Fibroblast of peridontal ligament (primary cell): ENCODE measurements at regions not wholly inside any gene's neighbourhood (a gene's known extent, or its start where the extent isn't known, plus 50 kb on each side); places are given as distances from the start of the nearest gene placed in this dataset.

Source experiments
- DNase-seq: peaks from one replicate; pipeline ENCODE4 v3.0.0-alpha.2; 2010; ENCODE audit errors: extremely low read depth

DNA sequence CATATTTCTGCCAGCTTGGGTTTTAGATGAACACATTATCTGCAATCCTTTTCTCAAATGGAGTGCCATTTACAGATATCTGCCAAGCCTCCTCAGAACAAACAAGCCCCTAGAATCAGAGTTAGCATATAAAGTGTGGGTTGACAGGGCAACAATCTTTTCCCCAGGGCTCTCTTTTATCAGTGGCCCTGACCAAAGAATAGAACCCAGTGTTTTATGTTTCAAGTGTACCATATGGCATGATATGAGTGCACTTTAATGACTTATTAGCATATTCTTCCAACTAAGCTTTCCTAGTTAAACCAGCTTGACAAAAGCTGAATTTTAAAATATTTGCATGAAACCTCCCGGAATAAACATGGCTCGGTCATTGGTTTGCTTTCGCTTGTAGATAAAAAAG, 57.3 kb downstream of the EVX1 start:
- DNase-seq, result no peak

DNA sequence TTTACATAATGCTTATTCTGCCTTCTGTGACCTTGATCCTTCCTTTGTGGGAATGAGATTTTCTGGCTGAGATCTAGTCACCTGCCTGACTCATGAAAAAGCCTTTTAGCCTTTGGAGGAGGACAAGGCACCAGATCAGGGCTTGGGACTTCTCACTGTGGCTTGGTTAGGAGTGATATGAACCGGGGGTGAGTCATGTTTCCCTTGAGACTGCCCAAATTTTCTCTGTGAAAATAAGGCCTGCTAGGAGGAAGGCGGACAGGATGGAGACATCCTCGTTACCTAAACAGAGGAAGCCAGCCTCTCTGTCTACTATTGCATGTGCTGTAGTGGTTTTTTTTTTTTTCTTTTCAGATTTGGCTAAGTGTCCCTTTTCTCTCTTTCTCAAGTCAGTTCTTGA, 57.8 kb downstream of the EVX1 start:
- DNase-seq, result no peak

DNA sequence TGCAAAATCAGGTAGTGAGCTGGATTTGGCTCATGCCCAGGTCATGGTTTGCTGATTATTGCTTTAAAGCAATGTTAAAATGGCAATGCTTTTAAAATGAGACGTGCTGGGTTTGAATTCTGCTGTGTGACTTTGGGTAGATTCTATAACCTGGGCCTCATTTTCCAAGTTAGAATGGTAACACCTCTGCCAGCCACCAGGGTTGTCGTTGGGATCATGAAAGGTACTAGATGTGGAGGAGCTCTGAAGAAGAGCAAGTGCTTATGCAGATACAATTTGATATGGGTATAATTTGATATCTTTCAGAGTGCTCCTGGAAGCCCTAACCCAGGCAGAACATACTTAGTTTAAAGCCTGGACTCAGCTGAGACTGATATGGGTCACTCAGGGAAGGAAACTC, 60.0 kb downstream of the EVX1 start:
- DNase-seq, result no peak

DNA sequence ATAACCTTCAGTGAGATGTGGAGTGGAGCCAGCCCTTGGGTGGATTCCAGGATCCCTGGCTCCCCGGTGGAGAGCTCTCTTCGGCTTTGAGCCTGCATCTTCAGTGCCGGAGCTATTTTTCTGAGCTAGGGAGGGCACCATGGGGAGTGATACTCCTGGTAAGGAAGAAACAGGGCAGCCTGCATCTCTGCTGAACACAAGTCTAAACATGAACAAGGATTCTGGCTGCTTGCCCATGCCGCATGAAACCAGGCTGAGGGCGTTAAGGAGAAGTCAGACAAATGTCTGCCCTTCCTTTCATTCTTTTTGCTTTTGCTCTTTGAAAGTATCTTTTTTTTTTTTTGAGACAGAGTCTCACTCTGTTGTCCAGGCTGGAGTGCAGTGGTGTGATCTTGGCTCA, 60.4 kb downstream of the EVX1 start:
- DNase-seq, result no peak

DNA sequence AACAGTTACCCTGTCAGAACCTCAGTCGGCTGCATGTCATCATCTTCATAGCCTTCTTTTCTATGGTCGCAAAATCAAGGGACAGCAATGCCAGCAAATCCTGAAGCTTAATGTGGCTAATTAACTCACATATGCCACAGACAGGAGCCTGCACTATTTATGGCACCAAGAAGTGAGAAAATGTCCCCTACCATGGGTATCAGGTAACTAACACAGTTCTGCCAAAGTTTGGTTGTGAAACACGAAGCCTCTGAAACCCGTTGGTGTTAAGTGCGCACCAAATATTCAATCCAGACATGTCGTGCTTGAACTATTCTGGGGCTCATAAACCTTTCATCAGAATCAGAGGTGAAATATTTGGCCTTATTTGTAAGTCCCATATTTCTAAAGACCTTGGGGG, 63.3 kb downstream of the EVX1 start:
- no peak for DNase-seq

DNA sequence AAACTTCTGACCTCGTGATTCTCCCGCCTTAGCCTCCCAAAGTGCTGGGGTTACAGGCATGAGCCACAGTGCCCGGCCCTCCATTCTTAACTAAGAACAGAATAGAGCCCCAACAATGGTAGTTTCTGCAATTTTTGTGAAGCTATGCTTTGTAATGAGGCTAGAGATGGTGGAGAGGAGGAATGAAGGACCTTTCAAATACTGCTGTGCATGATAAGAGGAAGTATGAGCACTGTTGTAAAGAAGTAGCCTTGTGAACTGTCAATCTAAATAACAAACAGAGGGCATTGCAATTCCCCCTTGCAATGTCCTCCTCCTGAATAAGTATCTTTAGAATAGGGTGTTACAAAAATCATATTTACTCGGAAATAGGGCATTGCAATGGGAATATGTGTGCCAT, 70.2 kb downstream of the EVX1 start:
- no peak for DNase-seq

DNA sequence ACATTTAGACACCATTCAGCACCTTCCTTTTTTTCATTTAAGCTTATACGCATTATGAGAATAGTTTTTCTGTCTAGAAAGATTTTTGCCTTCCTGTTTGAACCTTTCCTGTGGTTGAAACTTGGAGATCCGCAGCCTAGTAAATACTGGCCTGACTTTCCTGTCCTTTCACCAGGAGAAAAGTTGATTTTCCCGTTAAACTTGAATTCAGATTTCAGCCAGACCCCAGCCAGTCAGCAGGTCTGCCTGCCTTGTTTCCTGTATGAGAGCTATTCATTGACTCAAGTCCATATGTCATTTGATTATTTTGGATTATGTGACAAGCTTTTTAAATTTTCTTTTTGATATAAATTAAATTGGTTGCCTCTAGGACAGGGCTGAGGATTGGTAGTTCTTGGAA, 71.5 kb downstream of the EVX1 start:
- no peak for DNase-seq

DNA sequence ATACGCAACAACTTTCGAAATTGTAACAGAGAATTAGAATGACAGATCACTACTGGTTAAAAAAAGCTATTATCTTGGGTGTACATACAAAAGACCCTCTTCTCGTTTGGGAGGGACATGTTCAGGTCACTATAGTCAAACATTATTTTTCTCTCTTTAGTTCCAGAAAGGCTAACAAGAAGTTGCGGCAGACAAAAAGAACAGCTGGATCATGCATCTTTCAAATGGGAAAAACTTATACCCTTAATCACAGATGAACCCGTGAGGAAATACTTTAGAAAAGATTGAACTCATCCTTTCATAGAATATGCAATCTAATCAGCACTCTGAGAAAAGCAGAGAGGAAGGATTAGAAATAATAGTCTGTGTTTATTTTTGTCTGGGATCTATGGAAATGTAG, 72.5 kb downstream of the EVX1 start:
- no peak for DNase-seq

DNA sequence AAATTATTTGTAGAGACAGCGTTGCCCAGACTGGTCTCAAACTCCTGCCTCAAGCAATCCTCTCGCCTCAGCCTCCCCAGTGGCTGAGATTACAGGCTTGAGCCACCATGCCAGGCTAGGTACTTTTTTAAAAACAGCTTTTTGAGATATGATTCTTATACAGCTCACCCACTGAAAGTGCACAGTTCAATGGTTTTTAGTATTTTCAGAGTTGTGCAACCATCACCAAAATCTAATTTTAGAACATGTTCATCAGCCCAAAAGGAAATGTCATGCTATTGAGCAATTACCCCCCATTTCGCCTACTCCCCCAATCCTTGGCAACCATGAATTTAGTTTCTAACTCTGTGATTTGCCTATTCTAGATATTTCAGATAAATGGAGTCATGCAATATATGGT, 73.7 kb downstream of the EVX1 start:
- DNase-seq, result peak; percentile 1

DNA sequence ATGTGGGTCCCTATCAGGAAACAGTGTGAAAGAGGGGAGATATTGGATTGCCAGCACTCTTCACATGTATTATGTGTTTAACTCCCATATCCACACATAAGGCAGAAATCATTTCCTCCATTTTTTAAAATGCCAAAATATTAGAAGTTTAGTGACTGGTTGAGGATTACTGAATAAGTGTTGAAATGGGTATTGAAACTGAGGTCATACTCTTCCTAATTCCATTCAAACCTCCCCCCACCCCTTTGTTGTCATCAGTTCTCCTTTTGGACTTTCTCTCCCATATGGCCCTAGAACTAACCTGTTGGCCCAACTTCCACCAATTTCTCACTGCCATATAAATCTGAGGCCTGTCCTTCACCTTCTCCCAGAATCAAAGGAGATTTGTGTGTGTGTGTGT, 81.6 kb downstream of the EVX1 start:
- no peak for DNase-seq

DNA sequence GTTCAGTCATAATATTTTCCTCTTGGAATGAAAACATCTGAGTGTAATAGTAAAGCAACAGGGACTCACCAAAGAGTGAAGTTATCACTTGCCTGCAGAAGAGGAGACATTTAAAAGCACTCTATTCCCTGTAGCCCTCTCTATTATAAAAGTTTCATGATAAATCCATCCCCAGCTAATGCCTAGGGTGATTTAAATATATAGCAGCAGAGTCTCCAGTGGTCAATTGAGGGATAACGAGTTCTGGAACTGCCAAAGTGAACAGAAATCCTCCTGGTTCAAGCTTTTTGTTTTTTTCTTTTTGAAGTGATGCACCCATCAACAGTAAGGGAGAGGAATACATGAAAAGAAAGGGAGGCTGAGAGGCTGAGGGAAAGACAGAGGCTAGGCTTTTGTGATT, 87.3 kb downstream of the EVX1 start:
- no peak for DNase-seq

DNA sequence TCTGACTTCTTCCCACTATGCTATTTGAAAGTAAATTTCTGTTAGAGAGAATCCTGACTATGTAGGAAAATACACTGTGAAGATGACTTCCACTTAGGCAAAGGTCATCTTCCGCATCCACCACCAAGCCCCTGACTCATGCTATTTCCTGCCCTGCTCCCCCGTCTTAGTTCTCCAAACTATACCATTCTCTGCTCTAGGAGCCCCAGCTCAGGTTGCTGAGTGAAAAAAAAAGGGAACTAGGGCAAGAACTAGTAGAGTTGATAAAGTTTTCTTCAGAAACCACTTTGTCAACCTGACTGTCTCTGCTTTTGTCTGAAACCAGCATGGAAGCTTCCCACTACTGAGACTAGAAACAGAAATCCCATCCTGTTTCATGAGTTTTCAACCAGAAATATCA, 96.9 kb downstream of the EVX1 start:
- no peak for DNase-seq

DNA sequence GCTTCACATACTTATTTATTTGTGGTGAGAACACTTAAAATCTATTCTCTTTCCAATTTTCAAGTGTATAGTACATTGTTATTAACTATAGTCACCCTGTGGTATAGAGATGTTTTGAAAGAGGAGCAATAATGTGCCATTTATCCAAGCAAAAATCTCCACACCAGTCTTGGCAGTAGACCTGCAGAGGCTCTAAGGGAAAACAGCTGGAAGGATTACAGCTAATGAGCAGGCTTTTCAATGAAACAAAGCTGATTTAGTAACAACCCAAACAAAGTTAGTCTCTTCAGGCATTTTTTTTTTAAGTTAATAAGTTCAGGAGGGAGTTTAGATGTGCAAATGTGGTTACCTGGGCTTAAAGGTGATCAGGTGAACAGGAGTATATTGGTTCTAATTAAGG, 101.9 kb downstream of the EVX1 start:
- no peak for DNase-seq

DNA sequence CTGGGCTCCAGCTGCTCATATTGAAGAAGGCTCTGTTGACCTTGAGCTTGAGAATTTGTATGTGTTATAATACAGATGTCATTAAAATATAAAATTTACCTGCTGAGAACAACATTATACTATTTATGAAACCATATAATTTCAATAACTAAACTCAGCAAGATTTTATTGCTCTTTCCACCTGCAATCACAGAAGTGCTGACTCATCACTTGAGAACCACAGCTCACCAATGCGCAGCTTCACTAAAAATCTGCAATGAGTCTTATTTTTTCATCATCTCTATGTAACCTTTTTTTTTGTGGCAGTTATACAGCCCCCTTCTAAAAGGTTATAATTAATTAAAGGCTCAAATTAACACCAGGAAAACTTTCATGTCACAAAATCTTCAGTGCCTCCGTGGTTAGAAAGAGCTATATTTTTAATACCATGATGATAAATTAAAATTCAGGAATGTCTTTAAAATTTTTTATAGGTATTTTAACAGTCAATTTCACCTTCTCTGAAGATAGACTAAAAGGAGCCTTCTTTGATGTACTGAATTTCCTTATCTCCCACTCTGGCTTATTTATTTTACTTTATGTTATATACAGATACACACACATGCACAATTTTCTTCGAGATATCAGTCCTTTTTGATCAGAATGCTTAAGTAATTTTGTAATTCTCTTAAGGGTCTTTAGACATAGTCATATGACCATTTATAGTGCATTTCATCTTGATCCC, 102.7 kb downstream of the EVX1 start:
- no peak for DNase-seq

DNA sequence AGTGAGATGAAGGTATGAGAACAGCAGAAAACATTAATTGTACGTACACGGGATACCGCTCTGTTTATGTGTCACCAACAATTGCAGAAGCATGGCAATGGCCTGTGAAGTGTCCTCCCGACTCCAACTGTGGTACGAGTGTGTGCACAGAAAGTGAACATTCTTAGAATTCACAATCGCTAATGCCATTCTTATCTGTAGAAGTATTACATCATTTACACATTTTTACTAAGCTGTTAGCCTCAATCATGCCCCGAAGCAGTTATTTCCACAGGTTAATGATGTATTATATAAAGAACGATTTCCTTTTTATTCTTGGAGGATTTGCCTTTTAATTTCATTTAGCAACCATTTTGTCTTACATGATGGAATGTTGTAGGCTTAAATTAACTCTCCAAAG, 103.4 kb downstream of the EVX1 start:
- no peak for DNase-seq

DNA sequence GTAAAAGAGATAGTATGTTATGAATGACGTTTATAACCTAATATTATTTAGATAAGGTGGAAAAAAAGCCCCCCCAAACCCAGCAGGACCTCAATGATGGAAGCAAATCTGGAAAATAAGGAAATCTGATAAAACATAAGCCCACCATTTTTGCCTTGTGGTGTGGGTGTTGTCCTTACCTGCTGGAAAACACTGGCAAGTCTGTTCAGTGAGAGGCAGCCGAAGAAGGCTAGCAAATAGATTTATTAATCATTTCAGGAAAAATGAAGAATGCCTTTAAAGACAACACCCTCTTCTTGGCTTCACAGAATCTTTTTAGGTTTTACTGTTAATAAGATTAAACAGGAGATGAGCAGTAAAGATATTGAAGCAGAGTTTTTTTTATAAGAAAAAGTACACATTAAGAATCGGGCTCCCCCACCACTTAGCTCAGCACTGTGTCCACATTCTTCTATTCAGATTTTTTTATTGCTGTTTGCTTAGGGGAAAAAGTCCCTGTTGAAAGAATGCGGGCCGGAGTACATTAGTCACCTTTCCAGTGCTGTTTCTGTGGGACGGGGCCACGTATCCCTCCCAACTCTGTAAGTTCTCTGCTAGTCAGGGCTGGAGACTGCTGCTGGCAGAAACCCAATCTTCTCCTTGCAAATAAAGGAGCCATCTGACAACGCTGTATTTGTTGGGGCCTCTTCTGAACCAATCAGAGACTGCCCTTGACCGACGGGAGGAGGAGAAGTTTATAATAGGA, 104.1 kb downstream of the EVX1 start:
- no peak for DNase-seq

DNA sequence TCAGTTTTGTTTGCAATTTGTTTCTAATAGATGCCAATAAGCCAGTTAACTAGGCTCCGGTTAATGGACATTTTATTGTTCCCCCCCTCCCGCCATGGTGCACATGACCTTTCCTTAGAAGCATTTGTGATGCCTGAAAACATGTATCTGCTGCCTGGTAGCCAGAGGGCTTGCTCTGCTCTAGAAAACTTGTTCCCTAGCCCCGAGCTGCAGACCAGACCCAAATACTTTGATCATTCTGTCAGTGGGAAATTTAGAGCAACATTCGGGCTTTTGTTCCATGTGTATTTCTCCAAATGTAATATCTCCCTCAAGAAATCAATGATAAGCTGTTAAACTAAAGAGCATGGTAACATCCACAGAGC, 104.7 kb downstream of the EVX1 start:
- no peak for DNase-seq

DNA sequence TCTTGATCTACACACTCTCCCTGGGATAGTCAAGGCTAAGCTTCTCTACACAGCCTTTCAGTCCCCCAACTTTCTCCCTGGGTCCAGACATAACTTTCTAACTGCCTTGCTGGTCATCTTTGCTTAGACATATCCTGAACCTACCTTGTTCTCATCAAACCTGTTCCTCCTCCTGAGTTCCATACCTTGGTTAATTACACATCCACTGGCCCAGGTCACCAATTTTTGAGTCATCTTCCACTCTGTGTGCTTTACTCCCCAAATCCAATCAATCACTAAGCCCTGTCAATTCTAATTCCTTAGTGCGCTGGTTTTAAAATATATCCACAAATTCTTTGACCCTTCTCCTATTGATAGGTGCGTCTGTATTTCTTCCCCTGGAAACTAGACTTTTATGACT, 107.0 kb downstream of the EVX1 start:
- no peak for DNase-seq

DNA sequence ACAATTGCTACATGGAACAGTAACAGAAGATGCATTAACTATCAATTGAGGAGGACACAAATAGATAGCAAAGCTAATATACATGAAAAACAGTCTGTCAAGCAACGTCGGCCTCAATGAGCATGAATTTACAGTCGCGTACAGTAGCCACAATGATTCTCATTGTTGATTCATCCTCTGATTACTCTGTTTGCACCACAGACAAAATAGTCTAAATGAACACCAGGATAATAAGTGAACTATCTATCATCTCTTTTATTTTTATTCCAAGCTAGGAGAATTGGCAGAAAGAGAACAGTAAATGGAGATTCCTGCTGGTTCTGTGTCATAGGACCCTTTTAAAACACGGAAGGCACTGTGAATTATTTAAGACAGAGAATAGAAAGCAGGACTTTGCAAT, 108.5 kb downstream of the EVX1 start:
- no peak for DNase-seq

DNA sequence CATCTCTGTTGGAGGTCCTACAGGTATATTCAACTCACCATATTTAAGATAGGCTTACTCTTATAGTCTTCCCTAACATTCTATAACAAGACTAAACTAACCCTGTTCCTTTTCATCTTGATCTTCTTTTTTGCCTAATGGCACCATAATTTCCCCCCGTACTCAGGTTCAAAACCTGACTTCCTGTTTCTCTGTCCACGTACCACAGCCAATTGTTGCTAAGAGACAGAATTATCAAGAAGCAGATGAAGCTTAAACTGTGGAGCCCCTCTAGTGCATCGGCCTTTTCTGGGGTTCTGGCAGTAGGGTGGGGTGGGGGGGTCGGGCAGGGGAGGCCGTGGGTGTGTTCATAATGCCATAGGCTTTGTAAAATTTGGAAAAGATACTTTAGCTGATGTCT, 109.2 kb downstream of the EVX1 start:
- no peak for DNase-seq

DNA sequence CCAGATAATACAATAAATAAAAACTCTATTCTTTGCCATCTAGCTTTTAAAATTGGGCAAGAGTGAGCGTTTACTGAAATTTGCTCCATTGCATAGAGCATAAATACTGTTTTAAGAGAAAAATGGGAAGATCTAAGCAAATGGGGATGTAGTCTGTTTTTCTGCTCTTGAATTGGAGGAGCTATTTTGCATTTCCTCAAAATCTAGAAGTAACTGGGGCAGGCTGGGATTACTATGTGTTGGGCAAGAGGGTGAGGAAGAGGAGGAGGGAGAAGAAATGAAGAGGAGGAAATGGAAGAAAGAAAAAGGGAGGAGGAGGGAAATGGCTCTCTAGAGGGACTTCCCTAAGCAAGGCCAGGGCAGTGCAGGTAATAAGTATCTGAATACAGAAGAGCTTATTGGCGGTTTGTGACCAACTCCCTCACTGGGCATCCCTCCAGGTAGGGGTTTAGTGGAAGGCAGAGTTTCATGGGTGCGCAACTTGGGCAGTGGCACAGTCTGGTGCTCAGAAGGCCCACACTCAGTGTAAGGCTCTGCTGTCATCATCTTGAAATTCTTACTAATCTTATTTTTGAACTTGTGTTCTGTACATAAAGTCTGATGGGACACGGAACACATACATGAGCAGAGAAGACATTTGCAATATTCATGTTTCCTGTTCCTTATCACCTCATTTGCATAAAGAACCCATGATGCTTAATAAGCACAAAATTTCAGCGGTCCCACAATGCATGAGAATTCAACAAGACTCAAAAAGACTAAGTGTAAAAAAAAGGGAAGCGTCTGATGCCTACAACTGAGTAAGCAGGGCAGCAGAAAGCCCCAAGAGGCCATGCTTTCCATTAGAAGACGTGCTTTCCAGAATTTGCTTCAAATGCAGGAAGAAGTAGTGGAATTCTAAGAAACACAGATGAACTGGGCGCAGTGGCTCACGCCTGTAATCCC, 116.9 kb downstream of the EVX1 start:
- no peak for DNase-seq

DNA sequence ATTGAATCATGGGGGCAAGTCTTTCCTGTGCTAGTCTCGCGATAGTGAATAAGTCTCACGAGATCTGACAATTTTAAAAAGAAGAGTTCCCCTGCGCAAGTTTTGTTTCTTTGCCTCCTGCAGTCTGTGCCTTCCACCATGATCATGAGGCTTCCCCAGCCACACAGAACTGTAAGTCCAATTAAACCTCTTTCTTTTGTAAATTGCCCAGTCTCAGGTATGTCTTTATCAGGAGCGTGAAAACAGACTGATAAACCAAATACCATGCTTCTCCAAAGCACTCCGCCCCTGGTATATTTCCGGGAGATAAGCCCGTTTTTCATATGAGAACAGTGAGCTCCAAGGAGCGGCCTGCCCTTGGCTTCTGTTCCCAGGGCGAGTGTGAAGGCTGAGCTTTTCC, 118.9 kb downstream of the EVX1 start:
- DNase-seq, result no peak

DNA sequence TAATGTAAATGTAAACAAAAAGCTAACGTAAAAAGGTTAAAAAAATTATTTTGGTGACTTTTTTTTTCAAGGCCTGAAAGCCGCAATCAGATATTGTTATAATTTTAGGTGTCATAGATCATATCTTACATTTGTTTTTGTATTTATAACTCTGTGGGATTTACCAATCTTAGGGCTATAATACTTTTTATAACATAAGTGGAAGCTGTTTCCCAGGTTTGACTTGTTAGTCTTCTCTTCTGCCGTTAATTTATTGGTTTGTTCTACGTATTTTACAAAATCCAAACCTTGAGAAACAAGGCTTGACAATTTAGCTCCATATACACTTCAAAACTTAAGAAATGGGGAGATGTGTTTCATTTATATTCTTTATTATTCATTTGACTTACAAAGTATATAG, 119.4 kb downstream of the EVX1 start:
- no peak for DNase-seq
